Ishikawa (cell line): ENCODE measurements at regions not wholly inside any gene's neighbourhood (a gene's known extent, or its start where the extent isn't known, plus 50 kb on each side); places are given as distances from the start of the nearest gene placed in this dataset.

Source experiments
- EGR1 ChIP-seq: IDR thresholded peaks from 2 replicates; pipeline ENCODE4 v1.6.1; 2012
- EP300 ChIP-seq: IDR thresholded peaks from 2 replicates; pipeline ENCODE4 v1.6.1; 2012; ENCODE audit warnings: borderline replicate concordance
- FOXM1 ChIP-seq: IDR thresholded peaks from 2 replicates; pipeline ENCODE4 v1.6.1; 2012; ENCODE audit warnings: low read depth, borderline replicate concordance
- YY1 ChIP-seq: IDR thresholded peaks from 2 replicates; pipeline ENCODE4 v1.6.1; 2012; ENCODE audit warnings: low read depth
- TF ChIP-seq, protein P1 (sequence below): IDR thresholded peaks from 2 replicates; pipeline ENCODE4 v1.6.1; 2012

DNA sequence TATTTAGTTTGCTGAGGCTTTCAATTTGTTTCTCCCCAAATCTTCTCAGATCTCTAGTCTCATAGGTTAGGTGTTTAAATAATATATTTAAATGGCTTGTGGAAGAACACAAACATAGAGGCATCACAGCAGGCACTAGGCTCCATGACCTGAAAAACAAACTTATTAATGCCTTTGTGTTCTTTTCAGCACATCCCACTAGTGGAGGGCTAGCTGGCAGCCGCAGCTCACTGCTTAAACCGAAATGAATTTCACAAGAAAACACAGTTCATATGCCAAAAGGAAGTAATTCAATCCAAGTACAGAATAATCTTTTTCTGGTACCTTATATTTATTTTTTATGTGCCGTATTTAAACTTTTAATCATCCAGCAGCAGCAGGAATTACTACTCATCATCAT lies 382.5 kb downstream of the PLK2 start:
- TF ChIP-seq, protein P1, sequence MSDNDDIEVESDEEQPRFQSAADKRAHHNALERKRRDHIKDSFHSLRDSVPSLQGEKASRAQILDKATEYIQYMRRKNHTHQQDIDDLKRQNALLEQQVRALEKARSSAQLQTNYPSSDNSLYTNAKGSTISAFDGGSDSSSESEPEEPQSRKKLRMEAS: no peak
- no peak for TF ChIP-seq EP300
- TF ChIP-seq EGR1: no peak
- TF ChIP-seq FOXM1: no peak
- TF ChIP-seq YY1: no peak
